Calu3 (cell line): ENCODE measurements at regions not wholly inside any gene's neighbourhood (a gene's known extent, or its start where the extent isn't known, plus 50 kb on each side); places are given as distances from the start of the nearest gene placed in this dataset.

ENCODE experiments used
- BruUV-seq: library from RNA; stranded (reverse); fragments of 400-500 nt; replicated peaks from 2 replicates; lab custom pipeline; 2021; lab: Mats Ljungman, UMichigan
- CTCF ChIA-PET: fragments of 300-600 bp; sonication (Branson Sonifier 250); formaldehyde crosslinking; loops from one replicate; lab custom pipeline; 2022; ENCODE audit warnings: antibody characterized with exemption; lab: Charles Lee
- DNase-seq: peaks from one replicate; pipeline ENCODE4 v3.0.0; 2022
- H3K27ac Mint-ChIP-seq: one replicate; pipeline ENCODE4 v1.8.0; 2022; ENCODE audit warnings: mixed read lengths; ENCODE audit not compliant: unreplicated experiment
- H3K27me3 Mint-ChIP-seq: one replicate; pipeline ENCODE4 v1.8.0; 2022; ENCODE audit warnings: mixed read lengths; ENCODE audit not compliant: unreplicated experiment
- H3K36me3 Mint-ChIP-seq: one replicate; pipeline ENCODE4 v1.8.0; 2022; ENCODE audit warnings: mild to moderate bottlenecking, moderate library complexity, mixed read lengths; ENCODE audit not compliant: insufficient read depth, unreplicated experiment
- H3K4me1 Mint-ChIP-seq: one replicate; pipeline ENCODE4 v1.8.0; 2022; ENCODE audit warnings: mild to moderate bottlenecking, low read depth, mixed read lengths; ENCODE audit not compliant: unreplicated experiment
- H3K4me3 Mint-ChIP-seq: one replicate; pipeline ENCODE4 v1.8.0; 2022; ENCODE audit warnings: mild to moderate bottlenecking, low read depth, moderate library complexity, mixed read lengths; ENCODE audit not compliant: unreplicated experiment
- H3K9me3 Mint-ChIP-seq: one replicate; pipeline ENCODE4 v1.8.0; 2022; ENCODE audit warnings: low read depth, mixed read lengths; ENCODE audit not compliant: unreplicated experiment
- CTCF ChIP-seq: fragments of 200-600 bp; IDR thresholded peaks from one replicate; pipeline ENCODE4 v1.8.0; 2022; ENCODE audit warnings: antibody characterized with exemption; ENCODE audit not compliant: unreplicated experiment
- intact Hi-C: fragments of 100-400 bp; cut with micrococcal nuclease; formaldehyde crosslinking; loops from one replicate; pipeline ENCODE4 v1.10.0; 2022; ENCODE audit not compliant: unreplicated experiment

- Mint-ChIP-seq H3K4me1 (no peaks in the 10 kb centered on the region), H3K9me3 (no peaks in the 10 kb centered on the region), H3K4me3 (no peak overlapping the region), H3K27me3 (no peaks in the 10 kb centered on the region), H3K27ac (no peak overlapping the region), H3K36me3 (no peaks in the 10 kb centered on the region)
- no TSS peak for BruUV-seq
- CTCF ChIA-PET, result no interaction called here
- intact Hi-C loops, result no loop called here
- DNase-seq, result no peak
- TF ChIP-seq CTCF, result no peak
Observed at GRCh38 chr6:23735151-23735550, 390.9 kb upstream of the NRSN1 start.

GRCh38 chr6:23736577-23736976, 389.4 kb upstream of the NRSN1 start:
- TF ChIP-seq CTCF, result no peak
- CTCF ChIA-PET, result interaction anchor here (0.6 kb wide), 1 partner anchor 29 kb away, joined by 3 read pairs; no protein-coding TSS in a partner anchor
- no peak overlapping the region for H3K27ac Mint-ChIP-seq
- intact Hi-C loops, result no loop called here
- no peaks in the 10 kb centered on the region for H3K9me3 Mint-ChIP-seq
- no peaks in the 10 kb centered on the region for H3K36me3 Mint-ChIP-seq
- no peaks in the 10 kb centered on the region for H3K27me3 Mint-ChIP-seq
- BruUV-seq, result no TSS peak
- H3K4me1 Mint-ChIP-seq, result no peaks in the 10 kb centered on the region
- no peak overlapping the region for H3K4me3 Mint-ChIP-seq
- no peak for DNase-seq

GRCh38 chr6:23747239-23747638, 378.8 kb upstream of the NRSN1 start:
- H3K4me3 Mint-ChIP-seq, result no peak overlapping the region
- no peaks in the 10 kb centered on the region for H3K4me1 Mint-ChIP-seq
- H3K36me3 Mint-ChIP-seq, result no peaks in the 10 kb centered on the region
- DNase-seq, result no peak
- no TSS peak for BruUV-seq
- intact Hi-C loops, result no loop called here
- H3K27ac Mint-ChIP-seq, result no peak overlapping the region
- peaks cover 3% of the 10 kb centered on the region for H3K9me3 Mint-ChIP-seq
- no peak for TF ChIP-seq CTCF
- CTCF ChIA-PET, result interaction anchor here (0.6 kb wide), 1 partner anchor 266 kb away, joined by 3 read pairs; no protein-coding TSS in a partner anchor
- no peaks in the 10 kb centered on the region for H3K27me3 Mint-ChIP-seq

GRCh38 chr6:23752414-23752813, 373.6 kb upstream of the NRSN1 start:
- DNase-seq, result no peak
- BruUV-seq, result no TSS peak
- H3K27me3 Mint-ChIP-seq, result no peaks in the 10 kb centered on the region
- intact Hi-C loops, result no loop called here
- no peak overlapping the region for H3K27ac Mint-ChIP-seq
- TF ChIP-seq CTCF, result no peak
- H3K4me3 Mint-ChIP-seq, result no peak overlapping the region
- H3K4me1 Mint-ChIP-seq, result no peaks in the 10 kb centered on the region
- no peaks in the 10 kb centered on the region for H3K36me3 Mint-ChIP-seq
- peaks cover 9% of the 10 kb centered on the region for H3K9me3 Mint-ChIP-seq
- CTCF ChIA-PET, result interaction anchor here (1.3 kb wide), 1 partner anchor 9 kb away, joined by 4 read pairs; no protein-coding TSS in a partner anchor
